HG02610 (cell line): ENCODE measurements at regions not wholly inside any gene's neighbourhood (a gene's known extent, or its start where the extent isn't known, plus 50 kb on each side); places are given as distances from the start of the nearest gene placed in this dataset.
A peak's percentile ranks its signal among the peaks of the same experiment; 100 is the strongest.

Source experiments
- ATAC-seq: cut with Tn5 transposase; IDR thresholded peaks from one replicate; pipeline ENCODE4 v1.9.1; 2021; ENCODE audit warnings: mild to moderate bottlenecking, moderate library complexity; ENCODE audit not compliant: unreplicated experiment

DNA sequence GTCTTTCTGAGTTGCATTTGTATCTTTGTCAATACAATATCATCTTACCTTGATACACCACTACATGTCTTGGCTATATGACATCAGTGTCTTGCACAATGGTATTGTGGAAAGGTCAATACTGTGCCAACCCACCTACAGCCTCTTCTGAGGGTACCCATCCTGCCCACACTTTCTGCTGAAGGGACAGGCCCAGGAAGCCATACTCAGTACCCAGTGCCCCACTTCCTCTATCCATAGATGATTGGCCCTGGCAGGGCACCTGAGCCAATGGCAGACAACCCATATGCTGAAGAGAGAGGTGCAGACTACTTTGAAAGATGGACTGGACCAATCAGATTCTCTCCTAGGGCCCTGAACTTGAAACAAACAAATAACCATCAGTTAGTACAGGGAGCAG, 152.0 kb upstream of the ADO start:
- no peak for ATAC-seq

DNA sequence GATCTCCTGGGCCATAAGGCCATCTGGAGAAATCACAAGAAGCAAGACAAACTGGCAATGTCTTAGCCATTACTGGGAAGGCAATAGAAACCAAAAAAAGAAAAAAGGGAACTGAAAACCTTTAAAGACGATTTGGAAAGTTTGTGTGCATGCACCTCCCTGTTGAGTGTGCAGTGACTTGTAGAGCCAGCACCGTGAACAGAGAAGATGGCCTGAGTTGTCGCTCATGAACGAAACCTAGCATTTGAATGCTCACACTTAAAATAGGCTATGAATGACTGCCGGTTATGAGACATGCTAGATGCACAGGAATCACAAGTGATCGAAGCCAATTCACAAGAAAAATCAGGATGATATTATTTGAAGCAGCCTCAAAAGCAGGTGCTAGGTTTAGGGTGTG, 151.3 kb upstream of the ADO start:
- ATAC-seq, result peak; percentile 79

- no peak for ATAC-seq
Observed at GRCh38 chr10:62654966-62655336, 149.6 kb upstream of the ADO start.

- ATAC-seq, result peak; percentile 92
Observed at GRCh38 chr10:62655337-62655994, 149.1 kb upstream of the ADO start.

GRCh38 chr10:62657244-62657835, 147.2 kb upstream of the ADO start:
- ATAC-seq, result no peak

- no peak for ATAC-seq
Observed at GRCh38 chr10:62658516-62658915, 146.0 kb upstream of the ADO start.

- ATAC-seq, result no peak
Observed at GRCh38 chr10:62661143-62661542, 143.4 kb upstream of the ADO start.

GRCh38 chr10:62662486-62662885, 142.0 kb upstream of the ADO start:
- no peak for ATAC-seq

- no peak for ATAC-seq
Observed at GRCh38 chr10:62665771-62666170, 138.7 kb upstream of the ADO start.

DNA sequence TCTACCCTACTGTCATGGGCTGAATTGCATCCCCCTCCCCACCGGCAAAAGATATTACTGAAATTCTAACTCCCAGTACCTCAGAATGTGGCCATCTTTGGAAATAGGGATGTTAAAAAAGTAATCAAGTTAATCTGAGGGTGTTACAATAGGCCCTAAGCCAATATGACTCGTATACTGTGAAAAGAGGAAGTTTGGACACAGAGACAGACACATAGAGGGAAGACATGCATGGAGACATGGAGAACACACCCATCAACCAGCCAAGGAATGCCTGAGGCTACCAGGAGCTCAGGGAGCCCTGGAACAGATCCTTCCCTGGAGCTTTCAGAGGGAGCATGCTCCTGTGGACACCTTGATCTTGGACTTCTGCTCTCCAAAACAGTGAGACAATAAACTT, 138.2 kb upstream of the ADO start:
- no peak for ATAC-seq

DNA sequence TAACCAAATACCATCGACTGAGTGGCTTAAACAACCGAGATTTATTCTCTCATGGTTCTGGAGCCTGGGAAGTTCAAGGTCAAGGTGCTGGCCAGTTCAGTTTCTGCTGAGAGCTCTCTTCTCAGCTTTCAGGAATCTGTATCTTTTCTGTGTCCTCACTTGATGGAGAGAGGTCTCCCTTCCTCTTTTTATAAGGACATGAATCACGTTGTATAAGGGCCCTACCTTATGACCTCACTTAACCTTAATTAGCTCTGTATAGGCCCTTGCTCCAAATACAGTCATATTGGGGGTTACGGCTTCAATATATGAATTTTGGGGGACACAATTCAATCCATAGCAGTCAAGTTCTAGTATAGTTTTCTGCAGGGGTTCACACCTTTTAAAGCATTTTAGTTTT, 135.2 kb upstream of the ADO start:
- ATAC-seq, result no peak

DNA sequence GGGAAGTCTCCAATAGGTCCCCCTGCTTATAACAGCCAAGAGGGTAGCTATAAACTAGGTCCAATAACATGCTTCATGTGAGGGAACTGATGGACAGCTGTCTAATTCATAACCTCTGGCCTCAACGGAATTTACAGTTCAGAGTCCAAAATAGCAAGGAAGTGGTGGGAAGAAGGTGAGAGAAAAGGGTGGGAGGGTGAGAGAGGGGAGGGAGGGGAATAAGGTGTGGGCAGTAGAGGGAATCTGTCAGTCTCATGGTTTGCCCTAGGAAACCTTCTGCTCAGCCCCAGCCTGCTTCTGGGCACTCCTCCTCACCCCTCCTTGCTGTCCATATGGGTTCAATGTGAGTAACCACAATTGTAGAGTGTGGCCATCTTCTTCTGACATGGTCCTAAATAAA, 133.4 kb upstream of the ADO start:
- no peak for ATAC-seq

- ATAC-seq, result peak; percentile 95
Observed at GRCh38 chr10:62681211-62681940, 123.1 kb upstream of the ADO start.

DNA sequence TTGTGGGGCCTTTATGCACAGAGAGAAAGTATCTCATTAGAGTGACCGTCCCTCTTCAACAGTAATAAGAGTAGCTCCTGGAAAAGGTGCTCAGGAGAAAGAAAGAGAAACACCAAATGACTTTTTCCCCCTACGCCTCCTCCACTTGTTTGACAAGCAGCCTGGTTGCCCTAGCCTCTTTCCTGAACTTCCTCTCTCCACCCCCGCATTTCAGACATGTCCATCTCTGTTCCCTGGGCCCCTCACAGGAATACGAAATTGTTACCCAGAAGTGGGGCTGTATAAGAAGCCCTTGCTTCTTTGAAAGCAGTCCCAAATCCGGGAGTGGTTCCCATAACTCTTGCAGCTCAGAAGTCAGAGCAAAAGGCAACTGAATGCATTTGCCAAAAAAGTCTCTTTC, 119.6 kb upstream of the ADO start:
- ATAC-seq, result no peak

DNA sequence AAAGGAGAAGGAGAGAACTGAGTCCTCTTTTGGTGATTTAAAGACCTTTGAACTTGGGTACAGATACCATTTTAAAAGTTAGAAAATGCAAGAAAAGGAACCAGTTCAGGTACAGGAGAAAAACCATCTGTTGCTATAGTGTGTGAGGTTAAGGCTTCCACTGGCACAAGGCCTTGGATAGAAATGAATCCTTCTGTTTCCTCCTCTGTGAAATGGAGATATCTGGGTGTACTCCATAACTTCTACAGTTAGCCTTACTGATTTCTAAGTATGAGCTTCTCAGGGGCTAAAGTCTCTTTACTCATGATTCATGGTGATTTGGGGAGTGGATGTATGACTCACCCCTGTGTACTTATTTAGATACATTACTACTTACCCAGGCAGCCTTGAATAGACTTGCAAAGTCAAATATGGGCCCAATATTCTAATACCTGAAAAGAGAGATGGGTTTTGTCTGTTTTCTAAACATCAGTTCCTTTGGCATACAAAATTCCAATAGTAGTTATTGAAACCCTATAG, 117.2 kb upstream of the ADO start:
- ATAC-seq, result no peak

- no peak for ATAC-seq
Observed at GRCh38 chr10:62688971-62689700, 115.4 kb upstream of the ADO start.

DNA sequence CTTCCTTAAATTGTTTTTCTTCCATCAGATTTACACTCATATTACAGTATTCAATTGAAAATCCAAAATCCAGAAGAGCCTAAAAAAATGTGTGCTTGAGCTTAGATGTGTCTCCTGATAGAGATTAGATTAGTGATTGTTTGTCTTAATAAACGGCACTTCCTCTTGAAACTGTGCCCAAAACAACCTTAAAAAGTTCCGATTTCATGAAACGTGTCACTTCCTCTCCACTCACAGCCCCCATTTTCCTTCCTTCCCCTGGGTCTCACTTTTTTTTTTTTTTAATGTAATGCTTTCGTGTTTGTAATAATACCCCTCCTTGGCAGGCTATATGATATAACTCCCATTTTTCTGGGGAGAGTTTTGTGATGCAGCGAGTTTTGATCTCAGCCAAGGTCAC, 114.8 kb upstream of the ADO start:
- ATAC-seq, result no peak

DNA sequence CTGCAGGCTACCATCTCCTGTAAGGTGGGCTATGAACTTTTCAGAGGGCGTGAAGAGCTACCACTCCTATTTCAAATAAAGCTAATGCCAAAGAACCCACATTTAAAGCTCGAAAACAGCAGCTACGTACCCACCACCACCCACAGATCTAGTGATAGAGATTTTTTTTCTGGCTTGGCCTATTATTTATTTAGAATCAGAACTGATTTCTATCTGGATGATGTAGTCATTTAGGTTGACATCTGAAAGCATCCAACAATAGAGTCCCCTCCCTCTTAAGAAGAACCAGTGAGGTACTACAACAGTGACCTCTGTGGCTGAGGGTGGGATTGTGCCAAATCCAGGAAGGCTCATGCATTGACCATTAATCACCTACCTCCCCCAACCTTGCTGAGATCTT, 113.8 kb upstream of the ADO start:
- ATAC-seq, result no peak

GRCh38 chr10:62691336-62691735, 113.2 kb upstream of the ADO start:
- ATAC-seq, result no peak

DNA sequence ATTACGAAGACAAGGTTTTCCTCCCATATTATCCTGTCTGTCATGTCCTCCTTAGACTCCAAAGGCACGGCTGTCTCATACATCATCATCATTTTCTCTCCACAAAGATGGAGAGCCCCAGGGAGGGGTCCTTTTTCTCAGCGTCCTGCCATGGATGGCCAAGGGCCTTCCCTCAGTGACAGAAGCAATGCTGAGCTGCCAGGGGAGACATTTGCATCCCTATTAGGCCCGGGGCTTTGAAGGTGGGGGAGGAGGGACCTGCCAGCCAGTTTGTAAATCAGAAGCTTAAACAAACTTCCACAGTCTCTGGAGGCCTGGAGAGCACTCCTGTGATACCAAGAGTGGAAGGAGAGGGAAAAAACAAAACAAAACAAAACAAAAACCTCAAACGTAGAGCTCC, 112.4 kb upstream of the ADO start:
- ATAC-seq, result no peak

- ATAC-seq, result no peak
Observed at GRCh38 chr10:62693306-62693705, 111.2 kb upstream of the ADO start.
